Activated naive CD4-positive, alpha-beta T cell treated with anti-CD3 and anti-CD28 coated beads for 36 hours (primary cell): ENCODE measurements at regions not wholly inside any gene's neighbourhood (a gene's known extent, or its start where the extent isn't known, plus 50 kb on each side); places are given as distances from the start of the nearest gene placed in this dataset.

Experiments used
- CTCF ChIA-PET: fragments of 350-600 bp; sonication (Branson Sonifier 250); formaldehyde crosslinking; loops from one replicate; lab custom pipeline; 2021; ENCODE audit warnings: antibody characterized with exemption; lab: Charles Lee
- DNase-seq: peaks from one replicate; pipeline ENCODE4 v3.0.0-alpha.2; 2020
- H3K27ac Mint-ChIP-seq: one replicate; pipeline ENCODE4 v1.8.0; 2021; ENCODE audit warnings: mild to moderate bottlenecking, mixed read lengths
- H3K27me3 Mint-ChIP-seq: one replicate; pipeline ENCODE4 v1.8.0; 2021; ENCODE audit warnings: low read depth, mixed read lengths
- H3K36me3 Mint-ChIP-seq: one replicate; pipeline ENCODE4 v1.8.0; 2021; ENCODE audit warnings: low read depth, mixed read lengths
- H3K4me1 Mint-ChIP-seq: one replicate; pipeline ENCODE4 v1.8.0; 2021; ENCODE audit warnings: low read depth, mixed read lengths
- H3K4me3 Mint-ChIP-seq: one replicate; pipeline ENCODE4 v1.8.0; 2021; ENCODE audit warnings: mild to moderate bottlenecking, moderate library complexity, mixed read lengths
- H3K9me3 Mint-ChIP-seq: one replicate; pipeline ENCODE4 v1.8.0; 2021; ENCODE audit warnings: mixed read lengths
- intact Hi-C: fragments of 100-400 bp; cut with micrococcal nuclease; formaldehyde crosslinking; loops from one replicate; pipeline ENCODE4 v1.15.1; 2023

GRCh38 chr3:193879099-193879863, 256.7 kb upstream of the HES1 start:
- intact Hi-C loops, result no loop called here
- CTCF ChIA-PET, result no interaction called here
- no peak overlapping the region for H3K27ac Mint-ChIP-seq
- H3K4me3 Mint-ChIP-seq, result no peak overlapping the region
- no peak for DNase-seq
- H3K36me3 Mint-ChIP-seq, result no peaks in the 10 kb centered on the region
- H3K4me1 Mint-ChIP-seq, result no peaks in the 10 kb centered on the region
- no peaks in the 10 kb centered on the region for H3K27me3 Mint-ChIP-seq
- no peaks in the 10 kb centered on the region for H3K9me3 Mint-ChIP-seq

- Mint-ChIP-seq H3K36me3 (no peaks in the 10 kb centered on the region), H3K27me3 (no peaks in the 10 kb centered on the region), H3K27ac (no peak overlapping the region), H3K9me3 (no peaks in the 10 kb centered on the region), H3K4me1 (no peaks in the 10 kb centered on the region), H3K4me3 (no peak overlapping the region)
- no peak for DNase-seq
- intact Hi-C loops, result no loop called here
- CTCF ChIA-PET, result no interaction called here
Observed at GRCh38 chr3:193879864-193880242, 256.1 kb upstream of the HES1 start.

- no peak for DNase-seq
- CTCF ChIA-PET, result interaction anchor here (0.6 kb wide), 1 partner anchor 53 kb away, joined by 4 read pairs; no protein-coding TSS in a partner anchor
- Mint-ChIP-seq H3K27me3 (no peaks in the 10 kb centered on the region), H3K36me3 (no peaks in the 10 kb centered on the region), H3K4me3 (no peak overlapping the region), H3K4me1 (no peaks in the 10 kb centered on the region), H3K9me3 (no peaks in the 10 kb centered on the region), H3K27ac (no peak overlapping the region)
- intact Hi-C loops, result no loop called here
Observed at GRCh38 chr3:193882091-193882490, 253.9 kb upstream of the HES1 start.

- Mint-ChIP-seq H3K27ac (no peak overlapping the region), H3K4me3 (no peak overlapping the region), H3K4me1 (no peaks in the 10 kb centered on the region), H3K36me3 (no peaks in the 10 kb centered on the region), H3K9me3 (no peaks in the 10 kb centered on the region), H3K27me3 (no peaks in the 10 kb centered on the region)
- DNase-seq, result no peak
- CTCF ChIA-PET, result no interaction called here
- intact Hi-C loops, result no loop called here
Observed at GRCh38 chr3:193883551-193883950, 252.4 kb upstream of the HES1 start.

- H3K36me3 Mint-ChIP-seq, result no peaks in the 10 kb centered on the region
- CTCF ChIA-PET, result no interaction called here
- no peak overlapping the region for H3K4me3 Mint-ChIP-seq
- DNase-seq, result no peak
- no peak overlapping the region for H3K27ac Mint-ChIP-seq
- no peaks in the 10 kb centered on the region for H3K9me3 Mint-ChIP-seq
- intact Hi-C loops, result no loop called here
- H3K4me1 Mint-ChIP-seq, result no peaks in the 10 kb centered on the region
- no peaks in the 10 kb centered on the region for H3K27me3 Mint-ChIP-seq
Observed at GRCh38 chr3:193884027-193884426, 251.9 kb upstream of the HES1 start.

DNA sequence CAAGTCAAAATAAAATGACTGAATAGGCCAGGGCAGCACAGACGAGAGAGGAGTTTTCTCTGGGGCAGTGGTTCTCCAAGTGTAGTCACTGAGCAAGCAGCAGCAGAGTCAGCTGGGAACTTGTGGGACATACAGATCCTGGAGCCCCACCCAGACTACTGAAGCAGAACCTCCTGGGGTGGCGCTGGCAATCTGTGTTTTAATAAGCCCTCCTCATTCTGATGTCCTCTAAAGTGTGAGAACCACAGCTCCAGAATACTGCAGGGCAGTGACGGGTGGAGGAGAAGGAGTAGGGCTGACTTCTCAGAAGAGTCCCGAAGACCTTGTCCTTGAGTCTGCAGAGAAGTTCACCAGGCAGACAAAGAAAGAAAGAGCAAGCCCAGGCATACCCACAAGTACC, 251.3 kb upstream of the HES1 start:
- no peaks in the 10 kb centered on the region for H3K9me3 Mint-ChIP-seq
- H3K27me3 Mint-ChIP-seq, result no peaks in the 10 kb centered on the region
- CTCF ChIA-PET, result no interaction called here
- DNase-seq, result no peak
- H3K27ac Mint-ChIP-seq, result no peak overlapping the region
- intact Hi-C loops, result no loop called here
- no peak overlapping the region for H3K4me3 Mint-ChIP-seq
- no peaks in the 10 kb centered on the region for H3K36me3 Mint-ChIP-seq
- H3K4me1 Mint-ChIP-seq, result no peaks in the 10 kb centered on the region

DNA sequence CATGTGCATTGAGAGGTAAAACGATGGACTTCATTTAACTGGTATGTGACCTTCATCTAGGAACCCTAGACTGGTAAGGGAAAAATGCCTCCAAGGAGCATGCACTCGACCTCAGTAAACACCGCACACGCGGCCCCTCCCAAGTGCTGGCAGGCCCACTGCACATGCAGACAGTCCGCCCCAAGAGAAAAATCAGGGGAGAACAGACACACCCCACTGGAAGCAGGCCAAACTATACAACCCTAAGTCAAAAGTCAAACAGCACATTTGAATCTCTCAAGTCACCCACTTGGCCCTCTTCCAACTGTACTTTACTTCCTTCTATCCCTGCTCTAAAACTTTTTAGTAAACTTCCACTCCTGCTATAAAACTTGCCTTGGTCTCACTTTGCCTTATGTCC, 250.1 kb upstream of the HES1 start:
- Mint-ChIP-seq H3K9me3 (no peaks in the 10 kb centered on the region), H3K27me3 (no peaks in the 10 kb centered on the region), H3K4me3 (no peak overlapping the region), H3K4me1 (no peaks in the 10 kb centered on the region), H3K36me3 (no peaks in the 10 kb centered on the region), H3K27ac (no peak overlapping the region)
- no peak for DNase-seq
- CTCF ChIA-PET, result no interaction called here
- intact Hi-C loops, result no loop called here

- CTCF ChIA-PET, result no interaction called here
- intact Hi-C loops, result no loop called here
- Mint-ChIP-seq H3K4me3 (no peak overlapping the region), H3K27me3 (no peaks in the 10 kb centered on the region), H3K36me3 (no peaks in the 10 kb centered on the region), H3K9me3 (no peaks in the 10 kb centered on the region), H3K4me1 (no peaks in the 10 kb centered on the region), H3K27ac (no peak overlapping the region)
- DNase-seq, result no peak
Observed at GRCh38 chr3:193890016-193890897, 245.7 kb upstream of the HES1 start.

DNA sequence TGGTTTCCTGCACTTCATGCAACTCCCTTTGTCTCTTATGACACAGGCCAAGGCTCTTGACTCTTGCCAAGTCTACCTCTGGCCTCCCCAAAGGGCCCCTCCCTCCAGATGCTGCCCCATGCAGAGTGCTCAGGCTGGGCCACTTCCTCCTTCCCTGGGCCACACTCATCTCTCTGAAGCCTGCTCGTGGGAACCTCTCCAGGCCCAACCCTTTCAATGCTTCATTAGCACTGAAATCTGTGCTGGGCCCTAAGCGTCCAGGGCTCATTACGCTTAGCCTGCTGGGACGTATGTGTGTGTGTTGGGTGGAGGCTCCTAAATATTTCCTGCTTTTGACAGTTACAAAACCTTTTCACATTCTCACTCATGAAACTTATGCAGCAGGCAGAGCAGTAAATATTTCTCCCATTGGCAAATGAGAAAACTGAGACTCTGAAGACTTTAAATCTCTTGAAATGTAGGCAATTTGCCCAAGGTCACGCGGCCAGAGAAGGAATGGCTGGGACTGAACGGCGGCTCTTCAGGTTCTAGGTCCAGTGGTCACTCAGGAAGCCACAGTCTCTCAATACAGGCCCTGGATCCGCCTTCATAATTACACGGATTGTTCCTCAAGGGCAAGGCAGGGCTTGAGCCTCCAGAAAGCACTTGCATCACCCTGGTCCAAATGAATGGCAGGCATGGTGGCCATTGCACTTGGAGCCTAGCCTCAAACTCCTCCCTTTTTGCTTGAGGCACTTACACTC, 241.7 kb upstream of the HES1 start:
- intact Hi-C loops, result no loop called here
- H3K36me3 Mint-ChIP-seq, result no peaks in the 10 kb centered on the region
- H3K27ac Mint-ChIP-seq, result no peak overlapping the region
- no peaks in the 10 kb centered on the region for H3K4me1 Mint-ChIP-seq
- DNase-seq, result no peak
- no peaks in the 10 kb centered on the region for H3K9me3 Mint-ChIP-seq
- H3K4me3 Mint-ChIP-seq, result no peak overlapping the region
- H3K27me3 Mint-ChIP-seq, result no peaks in the 10 kb centered on the region
- CTCF ChIA-PET, result no interaction called here

DNA sequence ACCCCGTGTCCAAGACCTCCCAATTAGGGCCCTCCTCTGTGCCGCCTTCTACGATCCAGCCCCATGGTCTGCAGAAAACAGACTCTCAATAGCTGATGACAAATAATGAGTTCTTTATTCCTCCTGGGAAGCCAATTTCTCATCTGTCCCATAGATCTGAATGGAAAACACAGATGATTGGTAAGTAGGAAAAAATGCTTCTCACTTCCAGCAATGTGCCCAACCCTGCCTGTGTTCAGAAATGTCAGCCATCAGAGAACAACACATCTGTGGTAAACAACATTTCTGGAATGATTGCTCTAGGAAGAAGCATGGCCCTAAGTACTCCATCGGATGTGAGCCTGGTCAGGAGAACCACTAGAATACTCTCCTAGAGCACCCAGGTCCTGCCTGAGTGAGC, 240.5 kb upstream of the HES1 start:
- H3K4me1 Mint-ChIP-seq, result no peaks in the 10 kb centered on the region
- intact Hi-C loops, result no loop called here
- no peak for DNase-seq
- no peaks in the 10 kb centered on the region for H3K27me3 Mint-ChIP-seq
- no peaks in the 10 kb centered on the region for H3K36me3 Mint-ChIP-seq
- CTCF ChIA-PET, result interaction anchor here (0.6 kb wide), 1 partner anchor 93 kb away, joined by 3 read pairs; no protein-coding TSS in a partner anchor
- H3K4me3 Mint-ChIP-seq, result no peak overlapping the region
- H3K9me3 Mint-ChIP-seq, result no peaks in the 10 kb centered on the region
- no peak overlapping the region for H3K27ac Mint-ChIP-seq

DNA sequence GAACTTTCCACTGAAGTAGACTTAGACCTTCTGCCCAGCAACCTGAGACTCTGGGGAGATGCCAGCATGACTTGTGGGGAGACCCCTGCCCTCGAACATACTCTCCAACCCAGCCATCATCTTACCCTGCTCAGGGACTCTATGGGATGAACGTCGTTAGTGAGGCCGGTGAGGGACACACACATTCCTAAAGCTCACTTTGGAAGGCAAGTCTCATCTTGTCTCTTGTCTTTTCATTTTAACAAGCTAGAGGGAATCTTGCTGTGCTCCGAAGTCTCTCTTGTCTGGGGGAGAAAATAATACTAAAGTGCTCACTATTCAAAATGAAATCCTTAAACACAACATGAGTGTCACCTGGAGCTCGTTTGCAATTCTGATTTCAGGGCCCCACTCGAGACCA, 239.5 kb upstream of the HES1 start:
- Mint-ChIP-seq H3K9me3 (no peaks in the 10 kb centered on the region), H3K36me3 (no peaks in the 10 kb centered on the region), H3K27me3 (peaks cover 2% of the 10 kb centered on the region), H3K4me1 (no peaks in the 10 kb centered on the region), H3K4me3 (no peak overlapping the region), H3K27ac (no peak overlapping the region)
- DNase-seq, result no peak
- CTCF ChIA-PET, result no interaction called here
- intact Hi-C loops, result no loop called here

GRCh38 chr3:193897288-193897687, 238.7 kb upstream of the HES1 start:
- no peak overlapping the region for H3K27ac Mint-ChIP-seq
- H3K27me3 Mint-ChIP-seq, result peaks cover 2% of the 10 kb centered on the region
- H3K4me3 Mint-ChIP-seq, result no peak overlapping the region
- CTCF ChIA-PET, result no interaction called here
- no peak for DNase-seq
- no peaks in the 10 kb centered on the region for H3K4me1 Mint-ChIP-seq
- no peaks in the 10 kb centered on the region for H3K9me3 Mint-ChIP-seq
- intact Hi-C loops, result no loop called here
- no peaks in the 10 kb centered on the region for H3K36me3 Mint-ChIP-seq
